ENCODE measurements at regions not wholly inside any gene's neighbourhood (a gene's known extent, or its start where the extent isn't known, plus 50 kb on each side); places are given as distances from the start of the nearest gene placed in this dataset.

DNA sequence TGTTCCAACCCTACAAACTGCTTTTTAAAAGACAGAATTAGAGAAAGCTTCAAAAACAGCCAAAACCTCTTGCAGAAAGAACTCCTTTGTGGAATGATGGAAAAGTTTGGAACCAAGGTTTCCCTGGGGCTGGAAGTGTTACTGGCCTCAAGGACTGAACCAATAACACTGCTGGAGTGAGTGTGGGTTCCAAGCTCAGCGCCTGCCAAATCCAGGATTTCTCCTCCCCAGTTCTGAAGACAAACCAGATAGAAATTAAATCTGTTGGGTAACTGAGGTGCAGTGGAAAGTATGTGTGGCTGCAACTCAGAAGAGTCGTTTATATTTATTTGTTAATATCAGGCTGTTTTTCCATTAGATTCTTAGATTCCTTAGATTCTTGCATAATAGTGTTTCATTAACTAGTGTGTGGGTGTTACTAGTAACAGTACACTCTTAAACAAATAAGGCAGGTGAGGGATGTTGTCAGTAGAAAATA lies 66.5 kb upstream of the FNDC3B start:
- DNase-seq (no peak), FAIRE-seq (no peak)
- 67 to 68% (median 67%) methylated on average over 2 of the region's 2 CpGs for WGBS, 3 donors
- no peaks in the 10 kb centered on the region for H3K9me3 ChIP-seq (ENCODE audit: control insufficient read depth in 2 of 2, insufficient read depth in 1 of 2, low read depth in 1 of 2, low read length in 1 of 2)
- no peaks in the 10 kb centered on the region for H3K4me1 ChIP-seq (ENCODE audit: control insufficient read depth in 3 of 3, insufficient read depth in 2 of 3, low read depth in 1 of 3, low read length in 2 of 3)
- no peak overlapping the region for H3K4me3 ChIP-seq (ENCODE audit: low read depth in 1 of 3, low read length in 3 of 3)
- H3K27ac ChIP-seq (ENCODE audit: low read depth in 1 of 3, low read length in 2 of 3): no peak overlapping the region
- H3K27me3 ChIP-seq (ENCODE audit: control insufficient read depth in 3 of 3, insufficient read depth in 3 of 3, low read length in 3 of 3): no peaks in the 10 kb centered on the region
- H3K36me3 ChIP-seq (ENCODE audit: control insufficient read depth in 3 of 3, insufficient read depth in 2 of 3, low read depth in 1 of 3, low read length in 3 of 3): no peaks in the 10 kb centered on the region

- H3K9me3 ChIP-seq (ENCODE audit: control insufficient read depth in 2 of 2, insufficient read depth in 1 of 2, low read depth in 1 of 2, low read length in 1 of 2): no peaks in the 10 kb centered on the region
- no peak overlapping the region for H3K4me3 ChIP-seq (ENCODE audit: low read depth in 1 of 3, low read length in 3 of 3)
- FAIRE-seq: no peak
- no peaks in the 10 kb centered on the region for H3K27me3 ChIP-seq (ENCODE audit: control insufficient read depth in 3 of 3, insufficient read depth in 3 of 3, low read length in 3 of 3)
- no peaks in the 10 kb centered on the region for H3K36me3 ChIP-seq (ENCODE audit: control insufficient read depth in 3 of 3, insufficient read depth in 2 of 3, low read depth in 1 of 3, low read length in 3 of 3)
- DNase-seq: no peak
- WGBS, 3 donors: 57 to 63% (median 62%) methylated on average over 10 of the region's 10 CpGs
- no peak overlapping the region for H3K27ac ChIP-seq (ENCODE audit: low read depth in 1 of 3, low read length in 2 of 3)
- H3K4me1 ChIP-seq (ENCODE audit: control insufficient read depth in 3 of 3, insufficient read depth in 2 of 3, low read depth in 1 of 3, low read length in 2 of 3): no peaks in the 10 kb centered on the region
These were observed 64.2 kb upstream of the FNDC3B start for GRCh38 chr3:171974986-171975837.

GRCh38 chr3:171976526-171976925 lies 62.9 kb upstream of the FNDC3B start:
- H3K4me1 ChIP-seq (ENCODE audit: control insufficient read depth in 3 of 3, insufficient read depth in 2 of 3, low read depth in 1 of 3, low read length in 2 of 3): no peaks in the 10 kb centered on the region
- WGBS, 3 donors: 76 to 91% (median 78%) methylated on average over 3 of the region's 3 CpGs
- FAIRE-seq (no peak), DNase-seq (no peak)
- no peaks in the 10 kb centered on the region for H3K36me3 ChIP-seq (ENCODE audit: control insufficient read depth in 3 of 3, insufficient read depth in 2 of 3, low read depth in 1 of 3, low read length in 3 of 3)
- H3K27me3 ChIP-seq (ENCODE audit: control insufficient read depth in 3 of 3, insufficient read depth in 3 of 3, low read length in 3 of 3): no peaks in the 10 kb centered on the region
- no peak overlapping the region for H3K27ac ChIP-seq (ENCODE audit: low read depth in 1 of 3, low read length in 2 of 3)
- no peak overlapping the region for H3K4me3 ChIP-seq (ENCODE audit: low read depth in 1 of 3, low read length in 3 of 3)
- no peaks in the 10 kb centered on the region for H3K9me3 ChIP-seq (ENCODE audit: control insufficient read depth in 2 of 2, insufficient read depth in 1 of 2, low read depth in 1 of 2, low read length in 1 of 2)

DNA sequence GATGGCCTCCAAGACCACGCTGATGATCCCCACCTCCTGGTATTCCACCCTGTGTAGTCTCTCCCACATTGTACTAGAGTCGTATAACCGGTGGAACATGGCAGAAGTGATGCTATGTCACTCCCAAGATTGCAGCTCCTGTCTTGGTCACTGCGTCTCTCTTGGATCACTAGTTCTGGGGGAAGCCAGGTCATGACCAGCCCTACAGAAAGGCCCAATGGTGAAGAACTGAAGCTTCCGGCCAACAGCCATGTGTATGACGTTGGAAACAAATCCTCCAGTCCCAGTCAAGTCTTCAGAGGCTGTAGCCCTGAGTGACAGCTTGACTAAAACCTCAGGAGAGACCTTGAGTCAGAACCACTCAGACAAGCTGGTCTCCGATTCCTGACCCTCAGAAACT lies 61.9 kb upstream of the FNDC3B start:
- no peaks in the 10 kb centered on the region for H3K4me1 ChIP-seq (ENCODE audit: control insufficient read depth in 3 of 3, insufficient read depth in 2 of 3, low read depth in 1 of 3, low read length in 2 of 3)
- H3K4me3 ChIP-seq (ENCODE audit: low read depth in 1 of 3, low read length in 3 of 3): no peak overlapping the region
- H3K9me3 ChIP-seq (ENCODE audit: control insufficient read depth in 2 of 2, insufficient read depth in 1 of 2, low read depth in 1 of 2, low read length in 1 of 2): no peaks in the 10 kb centered on the region
- H3K27ac ChIP-seq (ENCODE audit: low read depth in 1 of 3, low read length in 2 of 3): no peak overlapping the region
- no peaks in the 10 kb centered on the region for H3K27me3 ChIP-seq (ENCODE audit: control insufficient read depth in 3 of 3, insufficient read depth in 3 of 3, low read length in 3 of 3)
- no peaks in the 10 kb centered on the region for H3K36me3 ChIP-seq (ENCODE audit: control insufficient read depth in 3 of 3, insufficient read depth in 2 of 3, low read depth in 1 of 3, low read length in 3 of 3)
- 90 to 93% (median 91%) methylated on average over 7 of the region's 7 CpGs for WGBS, 3 donors
- DNase-seq (no peak), FAIRE-seq (no peak)

GRCh38 chr3:171977860-171978259 lies 61.5 kb upstream of the FNDC3B start:
- WGBS, 3 donors: 75 to 79% (median 77%) methylated on average over 2 of the region's 2 CpGs
- no peak overlapping the region for H3K27ac ChIP-seq (ENCODE audit: low read depth in 1 of 3, low read length in 2 of 3)
- no peaks in the 10 kb centered on the region for H3K4me1 ChIP-seq (ENCODE audit: control insufficient read depth in 3 of 3, insufficient read depth in 2 of 3, low read depth in 1 of 3, low read length in 2 of 3)
- no peaks in the 10 kb centered on the region for H3K9me3 ChIP-seq (ENCODE audit: control insufficient read depth in 2 of 2, insufficient read depth in 1 of 2, low read depth in 1 of 2, low read length in 1 of 2)
- no peak overlapping the region for H3K4me3 ChIP-seq (ENCODE audit: low read depth in 1 of 3, low read length in 3 of 3)
- DNase-seq: no peak
- H3K27me3 ChIP-seq (ENCODE audit: control insufficient read depth in 3 of 3, insufficient read depth in 3 of 3, low read length in 3 of 3): no peaks in the 10 kb centered on the region
- no peak for FAIRE-seq
- no peaks in the 10 kb centered on the region for H3K36me3 ChIP-seq (ENCODE audit: control insufficient read depth in 3 of 3, insufficient read depth in 2 of 3, low read depth in 1 of 3, low read length in 3 of 3)

DNA sequence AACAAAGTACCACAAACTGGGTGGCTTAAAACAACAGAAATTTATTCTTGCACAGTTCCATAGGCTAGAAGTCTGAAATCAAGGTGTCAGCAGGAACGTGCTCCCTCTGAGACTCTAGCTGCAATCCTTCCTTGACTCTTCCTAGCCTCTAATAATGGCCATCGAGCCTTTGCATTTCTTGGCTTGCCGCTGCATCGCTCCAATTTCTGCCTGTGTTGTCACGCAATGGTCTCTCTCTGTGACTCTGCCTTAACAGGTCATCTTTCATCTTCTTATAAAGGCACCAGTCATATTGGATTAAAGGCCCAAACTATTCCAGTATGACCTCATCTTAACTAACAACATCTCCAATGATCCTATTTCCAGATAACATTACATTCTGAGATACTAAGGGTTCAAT lies 61.0 kb upstream of the FNDC3B start:
- Histone ChIP-seq H3K4me1 (ENCODE audit: control insufficient read depth in 3 of 3, insufficient read depth in 2 of 3, low read depth in 1 of 3, low read length in 2 of 3) (no peaks in the 10 kb centered on the region), H3K27ac (ENCODE audit: low read depth in 1 of 3, low read length in 2 of 3) (no peak overlapping the region), H3K9me3 (ENCODE audit: control insufficient read depth in 2 of 2, insufficient read depth in 1 of 2, low read depth in 1 of 2, low read length in 1 of 2) (no peaks in the 10 kb centered on the region), H3K36me3 (ENCODE audit: control insufficient read depth in 3 of 3, insufficient read depth in 2 of 3, low read depth in 1 of 3, low read length in 3 of 3) (no peaks in the 10 kb centered on the region), H3K4me3 (ENCODE audit: low read depth in 1 of 3, low read length in 3 of 3) (no peak overlapping the region), H3K27me3 (ENCODE audit: control insufficient read depth in 3 of 3, insufficient read depth in 3 of 3, low read length in 3 of 3) (no peaks in the 10 kb centered on the region)
- FAIRE-seq (no peak), DNase-seq (no peak)
- WGBS, 3 donors: 91 to 96% (median 93%) methylated on average over 5 of the region's 5 CpGs

- H3K27me3 ChIP-seq (ENCODE audit: control insufficient read depth in 3 of 3, insufficient read depth in 3 of 3, low read length in 3 of 3): no peaks in the 10 kb centered on the region
- no peak overlapping the region for H3K4me3 ChIP-seq (ENCODE audit: low read depth in 1 of 3, low read length in 3 of 3)
- no peak overlapping the region for H3K27ac ChIP-seq (ENCODE audit: low read depth in 1 of 3, low read length in 2 of 3)
- WGBS, 3 donors: 89 to 92% (median 90%) methylated on average over 8 of the region's 8 CpGs
- DNase-seq (no peak), FAIRE-seq (no peak)
- H3K36me3 ChIP-seq (ENCODE audit: control insufficient read depth in 3 of 3, insufficient read depth in 2 of 3, low read depth in 1 of 3, low read length in 3 of 3): no peaks in the 10 kb centered on the region
- H3K4me1 ChIP-seq (ENCODE audit: control insufficient read depth in 3 of 3, insufficient read depth in 2 of 3, low read depth in 1 of 3, low read length in 2 of 3): no peaks in the 10 kb centered on the region
- no peaks in the 10 kb centered on the region for H3K9me3 ChIP-seq (ENCODE audit: control insufficient read depth in 2 of 2, insufficient read depth in 1 of 2, low read depth in 1 of 2, low read length in 1 of 2)
These were observed 60.3 kb upstream of the FNDC3B start for GRCh38 chr3:171979081-171979480.

- Histone ChIP-seq H3K36me3 (ENCODE audit: control insufficient read depth in 3 of 3, insufficient read depth in 2 of 3, low read depth in 1 of 3, low read length in 3 of 3) (no peaks in the 10 kb centered on the region), H3K9me3 (ENCODE audit: control insufficient read depth in 2 of 2, insufficient read depth in 1 of 2, low read depth in 1 of 2, low read length in 1 of 2) (no peaks in the 10 kb centered on the region), H3K4me3 (ENCODE audit: low read depth in 1 of 3, low read length in 3 of 3) (no peak overlapping the region), H3K4me1 (ENCODE audit: control insufficient read depth in 3 of 3, insufficient read depth in 2 of 3, low read depth in 1 of 3, low read length in 2 of 3) (no peaks in the 10 kb centered on the region), H3K27me3 (ENCODE audit: control insufficient read depth in 3 of 3, insufficient read depth in 3 of 3, low read length in 3 of 3) (no peaks in the 10 kb centered on the region), H3K27ac (ENCODE audit: low read depth in 1 of 3, low read length in 2 of 3) (no peak overlapping the region)
- WGBS, 3 donors: 59 to 73% (median 66%) methylated on average over 2 of the region's 2 CpGs
- DNase-seq (no peak), FAIRE-seq (no peak)
These were observed 58.7 kb upstream of the FNDC3B start for GRCh38 chr3:171980578-171981270.

Measured in small intestine (tissue), 7 donors.